ENCODE measurements at regions not wholly inside any gene's neighbourhood (a gene's known extent, or its start where the extent isn't known, plus 50 kb on each side); places are given as distances from the start of the nearest gene placed in this dataset.

DNA sequence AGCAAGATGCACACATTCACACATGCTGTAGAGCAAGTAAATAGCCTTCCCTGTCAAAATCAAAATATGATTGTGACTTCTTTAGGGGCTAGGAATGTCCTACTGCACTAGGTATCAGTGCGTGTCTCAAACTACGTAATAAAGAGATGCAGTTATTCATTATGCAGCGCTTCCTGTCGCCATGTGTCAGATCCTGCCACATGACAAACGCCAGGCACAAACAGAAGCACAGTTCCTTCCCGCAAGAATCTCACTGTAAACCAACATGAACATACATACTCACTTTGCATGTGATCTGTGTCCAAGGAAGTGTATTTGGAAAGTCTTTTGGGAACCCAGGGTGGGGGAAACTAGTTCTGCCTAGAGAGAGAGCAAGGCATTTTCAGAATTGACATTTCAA is 599.9 kb downstream of the RNF144A start:
- no peak overlapping the region for H3K4me3 ChIP-seq (replicated peaks; ENCODE audit: low read depth, low read length)
- peak; percentile 2 for DNase-seq (ENCODE audit: low read depth)
- TF ChIP-seq, protein P1, sequence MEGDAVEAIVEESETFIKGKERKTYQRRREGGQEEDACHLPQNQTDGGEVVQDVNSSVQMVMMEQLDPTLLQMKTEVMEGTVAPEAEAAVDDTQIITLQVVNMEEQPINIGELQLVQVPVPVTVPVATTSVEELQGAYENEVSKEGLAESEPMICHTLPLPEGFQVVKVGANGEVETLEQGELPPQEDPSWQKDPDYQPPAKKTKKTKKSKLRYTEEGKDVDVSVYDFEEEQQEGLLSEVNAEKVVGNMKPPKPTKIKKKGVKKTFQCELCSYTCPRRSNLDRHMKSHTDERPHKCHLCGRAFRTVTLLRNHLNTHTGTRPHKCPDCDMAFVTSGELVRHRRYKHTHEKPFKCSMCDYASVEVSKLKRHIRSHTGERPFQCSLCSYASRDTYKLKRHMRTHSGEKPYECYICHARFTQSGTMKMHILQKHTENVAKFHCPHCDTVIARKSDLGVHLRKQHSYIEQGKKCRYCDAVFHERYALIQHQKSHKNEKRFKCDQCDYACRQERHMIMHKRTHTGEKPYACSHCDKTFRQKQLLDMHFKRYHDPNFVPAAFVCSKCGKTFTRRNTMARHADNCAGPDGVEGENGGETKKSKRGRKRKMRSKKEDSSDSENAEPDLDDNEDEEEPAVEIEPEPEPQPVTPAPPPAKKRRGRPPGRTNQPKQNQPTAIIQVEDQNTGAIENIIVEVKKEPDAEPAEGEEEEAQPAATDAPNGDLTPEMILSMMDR (IDR thresholded peaks at IDR 0.05; ENCODE audit: low read length, missing control alignments): no peak

DNA sequence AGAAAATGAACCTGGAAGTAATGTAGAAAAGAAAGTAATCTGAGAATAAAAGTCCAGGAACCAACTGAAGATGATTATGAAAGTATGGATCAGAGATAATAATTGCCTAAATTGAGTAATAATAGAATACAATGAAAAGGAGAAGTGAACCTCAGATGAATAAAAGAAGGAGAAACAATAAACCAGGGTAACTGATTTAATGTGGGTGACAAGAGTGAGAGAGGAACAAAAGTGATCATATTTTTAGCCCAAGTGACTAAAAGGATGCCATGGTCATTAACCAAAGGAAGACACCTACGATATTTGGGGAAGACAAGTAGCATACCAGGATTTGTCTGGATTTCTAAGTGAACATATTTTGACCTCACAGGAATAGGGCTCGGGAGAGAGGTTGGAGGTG is 600.6 kb downstream of the RNF144A start:
- no peak overlapping the region for H3K4me3 ChIP-seq (replicated peaks; ENCODE audit: low read depth, low read length)
- TF ChIP-seq, protein P1 (IDR thresholded peaks at IDR 0.05; ENCODE audit: low read length, missing control alignments): no peak
- no peak for DNase-seq (ENCODE audit: low read depth)

DNA sequence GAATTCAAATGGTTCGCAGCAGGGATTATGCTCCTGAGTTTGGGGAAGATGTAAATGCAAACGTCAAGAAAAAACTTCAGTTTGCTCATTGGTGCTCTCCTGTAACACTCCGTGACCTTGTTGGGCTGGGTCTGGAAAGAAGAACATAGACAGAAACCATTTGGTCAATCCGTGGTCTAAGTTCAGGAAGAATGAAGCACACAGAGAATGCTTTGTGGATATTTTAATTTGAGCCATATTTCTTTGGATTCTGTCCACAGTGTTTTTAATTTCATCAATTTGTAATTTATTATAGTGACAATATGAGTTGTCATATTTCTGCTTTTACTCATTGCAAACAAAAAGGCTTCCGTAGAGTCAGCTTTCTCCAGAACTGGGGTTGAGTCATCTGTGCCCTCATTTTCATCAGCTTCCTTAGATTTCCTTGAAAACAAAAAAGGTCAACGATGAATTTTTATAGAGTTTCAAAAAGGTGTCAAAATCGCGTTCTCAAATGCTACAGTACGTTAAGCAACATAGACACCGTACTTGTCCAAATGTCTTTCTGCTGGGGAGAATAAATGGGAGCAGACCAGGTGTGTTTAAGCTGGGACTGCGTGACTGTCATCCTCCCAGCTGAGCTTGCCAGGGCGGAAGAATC is 606.4 kb downstream of the RNF144A start:
- TF ChIP-seq, protein P1 (IDR thresholded peaks at IDR 0.05; ENCODE audit: low read length, missing control alignments): no peak
- DNase-seq (ENCODE audit: low read depth): no peak
- no peak overlapping the region for H3K4me3 ChIP-seq (replicated peaks; ENCODE audit: low read depth, low read length)

DNA sequence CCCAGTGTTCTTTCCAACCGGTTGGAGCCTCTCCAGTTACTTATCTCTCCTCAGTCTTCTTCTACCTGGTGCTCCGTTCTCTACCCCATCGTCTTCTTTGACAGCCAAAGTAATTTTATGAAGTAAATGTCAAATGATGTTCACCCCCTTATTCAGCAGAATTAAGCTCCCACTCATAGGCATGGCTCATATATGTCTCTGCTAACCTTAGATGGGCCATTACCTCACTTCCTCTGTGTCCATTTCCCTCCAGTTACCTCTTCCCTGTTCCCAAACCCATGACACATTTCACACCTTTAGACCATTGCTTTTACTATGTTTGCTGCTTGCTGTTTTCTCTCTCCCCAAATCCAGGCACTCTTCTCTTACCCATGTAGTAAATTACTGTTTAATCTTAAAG is 607.0 kb downstream of the RNF144A start:
- TF ChIP-seq, protein P1 (IDR thresholded peaks at IDR 0.05; ENCODE audit: low read length, missing control alignments): no peak
- DNase-seq (ENCODE audit: low read depth): no peak
- H3K4me3 ChIP-seq (replicated peaks; ENCODE audit: low read depth, low read length): no peak overlapping the region

DNA sequence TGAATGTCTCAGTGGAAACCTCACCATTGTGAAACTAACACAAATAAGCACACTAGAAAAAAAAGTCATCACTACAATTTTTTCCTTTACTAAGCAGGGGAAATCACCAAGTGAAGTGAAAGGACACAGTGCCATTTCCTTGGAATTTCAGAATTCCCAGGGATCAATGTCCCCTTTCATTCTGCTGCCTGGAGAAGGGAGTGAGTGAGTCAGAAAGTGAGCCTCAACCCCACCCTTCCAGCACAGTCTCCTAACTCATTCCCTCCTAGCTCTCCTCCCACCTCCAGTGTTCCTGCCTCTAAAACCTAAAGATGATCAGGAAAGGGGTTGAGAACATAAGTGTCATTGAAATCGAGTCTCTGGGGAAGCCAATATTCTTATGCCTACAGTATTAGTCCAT is 608.5 kb downstream of the RNF144A start:
- TF ChIP-seq, protein P1 (IDR thresholded peaks at IDR 0.05; ENCODE audit: low read length, missing control alignments): no peak

DNA sequence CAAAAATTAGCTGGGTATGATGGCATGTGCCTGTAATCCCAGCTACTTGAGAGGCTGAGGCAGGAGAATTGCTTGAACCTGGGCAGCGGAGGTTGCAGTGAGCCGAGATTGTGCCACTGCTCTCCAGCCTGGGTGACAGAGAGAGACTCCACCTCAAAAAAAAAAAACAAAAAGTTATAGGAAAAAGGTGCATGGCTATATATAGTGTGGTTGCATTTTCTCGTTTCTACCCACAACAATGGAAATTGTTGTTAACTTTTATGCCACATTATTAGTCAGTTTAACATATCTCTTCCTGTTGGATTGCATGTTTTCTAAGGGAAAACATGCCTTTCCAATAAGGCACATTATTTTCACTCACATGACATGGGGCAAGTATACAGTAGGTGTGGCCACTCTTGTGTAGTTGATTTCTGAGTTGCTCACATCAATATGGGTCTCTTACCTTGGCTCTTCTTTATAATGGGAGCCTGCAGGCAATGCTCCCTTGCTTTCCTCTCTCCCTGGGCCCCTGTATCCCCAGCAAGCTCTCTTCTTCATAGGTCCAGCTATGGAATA is 610.0 kb downstream of the RNF144A start:
- TF ChIP-seq, protein P1 (IDR thresholded peaks at IDR 0.05; ENCODE audit: low read length, missing control alignments): no peak
- H3K4me3 ChIP-seq (replicated peaks; ENCODE audit: low read depth, low read length): no peak overlapping the region
- DNase-seq (ENCODE audit: low read depth): no peak

More for the DNA sequence above, 608.5 kb downstream of the RNF144A start:
- no peak for DNase-seq (ENCODE audit: low read depth)
- no peak overlapping the region for H3K4me3 ChIP-seq (replicated peaks; ENCODE audit: low read depth, low read length)

DNA sequence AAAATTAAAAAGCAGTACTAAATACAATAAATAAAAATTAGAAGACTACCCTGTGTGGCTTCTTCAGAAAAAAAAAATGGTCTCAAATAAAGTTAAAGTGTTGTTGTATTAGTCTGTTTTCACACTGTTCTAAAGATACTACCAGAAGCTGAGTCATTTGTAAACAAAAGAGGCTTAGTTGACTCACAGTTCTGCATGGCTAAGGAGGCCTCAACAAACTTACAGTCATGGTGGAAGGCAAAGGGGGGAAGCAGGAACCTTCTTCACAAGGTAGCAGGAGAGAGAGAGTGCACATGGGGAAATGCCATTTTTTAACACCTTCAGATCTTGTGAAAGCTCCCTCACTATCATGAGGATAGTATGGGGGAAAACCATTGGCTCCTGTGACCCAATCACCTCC is 612.8 kb downstream of the RNF144A start:
- no peak for DNase-seq (ENCODE audit: low read depth)
- no peak overlapping the region for H3K4me3 ChIP-seq (replicated peaks; ENCODE audit: low read depth, low read length)
- TF ChIP-seq, protein P1 (IDR thresholded peaks at IDR 0.05; ENCODE audit: low read length, missing control alignments): no peak

Measured in fibroblast of pulmonary artery (primary cell).